ENCODE measurements at regions not wholly inside any gene's neighbourhood (a gene's known extent, or its start where the extent isn't known, plus 50 kb on each side); places are given as distances from the start of the nearest gene placed in this dataset.

DNA sequence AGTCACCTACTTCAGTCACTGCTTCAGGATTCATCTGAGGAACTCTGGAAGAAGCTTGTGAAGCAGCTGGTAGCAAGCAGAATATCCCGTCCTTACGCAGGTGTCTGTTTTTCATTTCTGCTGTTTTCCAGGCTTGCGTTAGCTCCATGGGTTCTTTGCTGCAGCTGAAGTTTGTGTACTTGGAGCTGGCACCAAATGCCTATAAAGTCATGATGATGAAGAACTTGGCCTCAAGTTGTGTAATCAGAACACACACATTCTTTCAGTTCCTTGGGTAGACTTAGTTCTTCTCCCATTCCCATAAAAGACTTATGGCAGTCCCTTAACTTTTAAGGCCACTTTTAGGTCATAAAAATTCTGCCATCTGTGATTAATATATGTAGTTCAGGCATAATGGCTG, 116.7 kb downstream of the LRRC70 start:
- no peak for FAIRE-seq

DNA sequence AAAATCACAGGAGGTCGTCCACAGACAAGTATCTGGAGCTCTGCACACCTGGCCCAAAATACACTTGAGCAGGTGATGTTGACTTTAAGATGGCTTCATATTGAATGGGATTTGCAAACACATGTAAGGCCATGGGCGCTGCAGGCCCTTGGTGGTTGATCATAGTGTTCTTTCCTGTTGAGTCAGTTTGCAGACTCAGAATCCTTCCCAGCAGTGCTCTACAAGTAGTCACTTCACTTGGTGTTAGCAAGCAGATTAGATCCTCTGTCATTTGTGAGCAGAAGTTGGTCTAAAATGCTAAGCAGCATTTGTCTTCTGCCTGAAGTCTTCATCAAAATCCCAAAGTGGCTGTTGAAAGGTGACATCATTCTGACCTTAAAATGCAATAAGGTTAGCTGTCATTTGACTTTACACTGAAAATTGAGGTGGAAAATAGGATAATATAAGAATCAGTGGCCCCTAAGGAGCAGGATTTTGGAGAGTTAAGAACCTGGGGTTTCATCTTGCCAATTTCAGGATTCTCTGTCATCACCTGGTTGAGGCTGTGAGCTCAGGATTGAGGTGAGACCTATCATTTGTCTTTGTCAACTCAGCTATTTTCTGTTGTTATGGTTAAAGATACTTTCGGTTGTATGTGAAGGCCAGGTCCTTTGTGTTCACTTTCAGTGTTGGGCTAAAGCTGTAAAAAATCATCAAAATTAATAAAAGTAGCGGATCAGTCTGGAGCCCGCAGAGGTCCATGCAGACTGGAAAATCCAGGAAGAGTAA, 114.5 kb downstream of the LRRC70 start:
- FAIRE-seq = no peak

DNA sequence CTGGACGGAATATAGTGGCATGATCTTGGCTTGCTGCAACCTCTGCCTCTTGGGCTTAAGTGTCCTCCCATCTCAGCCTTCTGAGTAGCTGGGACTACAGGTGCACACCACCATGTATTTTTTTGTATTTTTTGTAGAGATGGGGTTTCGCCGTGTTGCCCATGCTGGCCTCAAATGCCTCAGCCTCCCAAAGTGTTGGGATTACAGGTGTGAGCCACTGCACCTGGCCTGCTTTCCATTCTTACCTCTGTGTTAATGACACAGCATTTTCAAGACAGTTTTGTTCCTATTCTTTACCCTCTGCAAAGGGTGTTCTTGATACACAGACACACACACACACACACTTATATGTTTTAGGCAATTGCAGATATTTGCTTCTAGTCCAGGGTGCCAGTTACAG, 113.3 kb downstream of the LRRC70 start:
- no peak for FAIRE-seq

DNA sequence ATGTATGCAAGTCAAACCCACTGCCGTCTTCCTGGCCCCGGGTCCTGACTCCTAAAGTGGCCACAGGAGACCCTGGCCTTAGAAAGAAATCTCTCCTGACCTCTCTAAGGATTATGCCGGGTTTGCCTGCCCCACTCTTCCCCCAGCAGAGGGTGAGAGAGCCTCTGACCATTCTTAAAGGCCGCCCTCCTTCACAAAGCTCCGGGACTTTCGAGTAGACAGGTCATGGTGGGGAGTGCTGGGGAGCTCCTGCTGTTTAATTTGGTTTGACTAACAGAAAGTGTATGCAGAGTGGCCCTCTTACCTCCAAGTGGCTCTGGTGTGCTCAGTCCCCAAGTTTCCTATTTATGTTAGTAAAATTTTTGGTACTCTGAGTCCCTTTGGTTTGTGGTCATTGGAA, 111.8 kb downstream of the LRRC70 start:
- FAIRE-seq = no peak

DNA sequence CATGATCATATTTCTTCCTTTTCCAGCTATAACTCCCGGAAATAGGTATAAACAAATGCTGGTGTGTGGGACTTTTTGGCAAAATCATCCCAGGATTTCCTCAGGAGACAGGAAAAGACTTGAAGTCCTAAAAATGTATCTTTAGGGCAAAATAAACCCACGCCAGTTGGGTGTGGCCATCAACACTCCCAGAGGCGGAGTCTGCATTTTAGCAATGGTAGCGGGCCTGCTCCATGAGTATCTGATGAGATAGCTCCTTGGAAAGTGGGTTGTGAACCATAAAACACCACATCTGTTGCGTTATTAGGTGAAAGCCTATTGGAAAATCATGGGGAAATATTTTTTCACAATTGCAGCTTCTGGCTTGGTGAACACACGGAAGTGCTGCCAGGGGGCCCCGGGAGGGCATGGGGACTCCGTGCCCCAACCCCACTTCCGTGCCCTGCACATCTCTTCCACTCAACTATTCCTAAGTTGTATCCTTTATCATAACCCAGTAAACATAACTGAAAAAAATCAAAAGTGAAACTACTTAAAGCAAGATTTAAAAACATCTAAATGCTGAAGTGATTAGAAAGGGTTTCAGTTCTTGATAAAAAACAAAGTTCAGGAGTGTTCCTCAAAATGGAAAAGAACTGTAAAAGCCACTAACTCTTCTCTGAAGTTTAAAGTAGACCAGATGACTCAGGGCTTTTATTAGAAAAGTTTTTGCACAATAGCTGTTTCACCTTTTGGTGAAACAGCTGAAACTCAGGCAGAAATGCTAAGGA, 111.2 kb downstream of the LRRC70 start:
- FAIRE-seq = no peak

DNA sequence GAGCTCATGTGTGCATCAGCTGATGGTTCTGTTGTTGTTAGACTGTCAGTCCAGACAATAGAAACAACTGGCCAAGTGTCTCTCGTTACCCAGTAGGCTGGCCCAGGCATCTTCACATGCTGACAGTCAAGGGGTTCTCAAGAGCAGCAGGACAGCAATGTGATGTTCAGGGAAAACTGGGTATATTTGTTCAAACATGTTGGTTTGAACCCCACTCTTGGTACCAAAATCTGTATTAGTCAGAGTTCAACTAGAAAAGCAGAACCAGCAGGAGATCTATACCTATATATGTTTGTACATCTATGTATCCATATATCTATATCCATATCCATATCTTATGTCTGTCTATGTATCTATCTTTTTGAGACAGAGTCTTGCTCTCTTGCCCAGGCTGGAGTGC, 108.1 kb downstream of the LRRC70 start:
- FAIRE-seq = no peak

DNA sequence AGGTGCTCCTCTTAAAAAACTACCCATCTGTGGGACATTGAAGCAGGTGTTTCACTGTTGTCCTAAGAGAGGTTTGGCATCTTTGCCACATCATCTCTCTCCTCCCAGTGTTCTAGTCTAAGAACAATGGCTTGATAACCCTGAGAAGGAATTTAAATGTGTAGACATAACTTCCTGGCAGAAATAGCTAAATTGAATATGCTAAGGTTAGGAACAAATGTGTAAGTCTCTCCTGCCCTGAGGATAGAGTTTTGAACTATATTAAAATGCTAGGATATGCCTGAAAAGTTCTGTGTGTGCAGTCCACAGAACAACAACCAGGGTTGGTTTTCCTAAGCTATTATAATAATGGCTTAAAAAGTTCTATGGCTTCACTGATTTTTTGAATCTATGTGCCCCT, 106.6 kb downstream of the LRRC70 start:
- no peak for FAIRE-seq

DNA sequence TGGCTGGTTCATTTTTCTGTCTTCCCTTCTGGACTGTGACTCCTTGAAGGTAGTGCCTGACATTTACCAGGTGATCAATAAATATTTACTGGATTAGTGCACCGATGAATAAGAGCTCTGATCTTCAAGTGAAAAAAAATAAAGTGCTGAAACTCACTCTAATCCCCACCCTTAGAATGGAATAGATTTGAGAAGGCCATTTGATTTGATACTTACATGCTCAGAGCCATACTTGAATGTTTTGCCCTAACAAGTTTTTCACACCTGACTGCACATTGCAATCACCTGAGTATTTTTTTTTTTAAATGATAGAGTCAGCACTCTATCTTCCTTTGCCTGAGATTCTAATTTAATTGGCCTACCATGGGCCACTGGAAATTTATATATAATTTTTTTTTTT, 105.7 kb downstream of the LRRC70 start:
- FAIRE-seq = no peak

DNA sequence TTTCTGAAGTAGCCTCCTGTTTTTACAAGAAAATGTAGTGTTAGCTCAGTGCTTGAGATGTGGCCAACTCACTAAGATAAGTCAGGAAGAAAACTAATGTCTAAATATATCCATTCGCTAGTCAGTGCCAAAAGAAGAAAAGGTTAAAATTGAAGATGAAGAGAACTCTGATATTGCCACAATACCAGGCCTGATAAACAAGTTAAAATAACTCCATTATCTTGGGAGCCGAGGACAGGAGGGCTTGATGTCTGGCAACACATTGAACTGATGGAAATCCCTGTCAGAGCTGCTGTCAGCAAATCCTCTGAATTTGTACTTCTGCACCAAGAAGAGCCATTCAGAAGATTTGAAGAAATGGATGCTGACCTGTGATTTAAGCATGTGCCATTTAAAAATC, 103.4 kb downstream of the LRRC70 start:
- FAIRE-seq = no peak

DNA sequence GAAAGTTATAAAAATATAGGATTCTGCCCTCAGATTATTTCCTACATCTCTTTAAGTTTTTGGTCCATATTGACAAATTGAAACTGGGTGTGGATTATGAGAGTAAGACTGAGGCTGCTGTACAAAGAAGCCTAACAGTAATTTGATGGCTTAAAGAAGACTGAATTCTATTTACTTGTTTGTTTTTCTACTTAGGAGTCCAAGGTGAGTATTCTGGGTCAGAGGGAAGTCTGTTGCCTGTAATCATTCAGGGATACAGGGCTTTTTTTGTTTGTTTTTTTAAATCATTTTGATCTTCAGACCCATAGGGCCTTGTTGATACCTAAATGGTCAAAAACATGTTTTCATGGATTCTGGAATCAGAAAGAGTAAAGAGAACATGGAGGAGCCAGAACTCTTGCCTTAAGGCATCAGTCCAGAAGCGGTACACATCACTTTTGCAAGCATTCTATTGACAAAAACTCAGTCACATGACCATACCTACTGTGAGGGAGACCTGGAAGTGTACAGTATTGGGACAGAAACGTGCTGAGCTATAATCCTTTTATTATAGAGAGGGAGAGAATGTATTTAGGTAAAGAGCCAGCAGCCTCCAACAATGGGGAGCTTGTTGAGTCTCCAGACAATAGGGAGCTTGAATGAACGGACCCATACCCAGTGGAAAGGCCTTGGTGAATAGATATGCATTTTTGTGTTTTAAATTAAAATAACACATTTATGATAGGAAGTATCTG, 102.7 kb downstream of the LRRC70 start:
- no peak for FAIRE-seq

DNA sequence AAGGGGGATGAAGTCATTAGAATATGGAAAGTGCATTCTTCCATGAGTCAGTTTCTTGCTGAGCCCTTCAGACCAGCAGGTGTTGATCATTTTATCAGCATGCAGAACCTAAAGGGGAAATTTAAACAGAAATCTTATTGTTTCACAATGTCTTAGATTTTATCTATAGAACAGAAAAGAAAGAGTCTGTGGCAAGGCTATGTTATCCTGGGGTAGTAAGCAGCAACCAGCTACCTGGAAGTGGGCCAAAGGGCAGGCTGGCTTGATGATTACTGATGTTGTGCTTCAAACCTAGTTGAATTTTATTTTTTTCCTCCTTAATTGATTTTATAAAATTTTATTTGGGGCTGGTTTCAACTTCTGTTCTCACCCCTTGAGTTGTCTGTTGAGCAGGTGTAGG, 101.5 kb downstream of the LRRC70 start:
- no peak for FAIRE-seq

All from TTC549 (cell line).